ENCODE measurements at regions not wholly inside any gene's neighbourhood (a gene's known extent, or its start where the extent isn't known, plus 50 kb on each side); places are given as distances from the start of the nearest gene placed in this dataset.

DNA sequence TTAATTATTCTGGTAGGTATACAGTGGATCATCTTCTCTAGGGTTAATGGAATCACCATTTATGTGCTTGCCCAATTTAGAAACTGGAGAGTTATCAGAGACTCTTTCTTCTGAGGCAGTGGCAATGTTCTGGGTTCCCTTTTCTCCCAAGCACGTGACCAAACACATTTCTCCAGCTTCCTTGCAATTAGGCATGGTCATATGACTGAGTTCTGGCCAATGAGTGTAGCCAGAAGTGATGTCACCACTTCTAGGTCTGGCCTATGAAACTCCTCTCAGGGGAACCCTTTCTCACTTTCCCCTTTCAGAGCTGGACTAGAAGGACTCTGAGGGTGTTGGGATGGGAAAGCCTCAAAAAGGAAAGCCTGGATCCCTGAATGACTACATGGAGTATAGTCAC, 172.0 kb downstream of the NSG2 start (continued):
- TF ChIP-seq, protein P1, sequence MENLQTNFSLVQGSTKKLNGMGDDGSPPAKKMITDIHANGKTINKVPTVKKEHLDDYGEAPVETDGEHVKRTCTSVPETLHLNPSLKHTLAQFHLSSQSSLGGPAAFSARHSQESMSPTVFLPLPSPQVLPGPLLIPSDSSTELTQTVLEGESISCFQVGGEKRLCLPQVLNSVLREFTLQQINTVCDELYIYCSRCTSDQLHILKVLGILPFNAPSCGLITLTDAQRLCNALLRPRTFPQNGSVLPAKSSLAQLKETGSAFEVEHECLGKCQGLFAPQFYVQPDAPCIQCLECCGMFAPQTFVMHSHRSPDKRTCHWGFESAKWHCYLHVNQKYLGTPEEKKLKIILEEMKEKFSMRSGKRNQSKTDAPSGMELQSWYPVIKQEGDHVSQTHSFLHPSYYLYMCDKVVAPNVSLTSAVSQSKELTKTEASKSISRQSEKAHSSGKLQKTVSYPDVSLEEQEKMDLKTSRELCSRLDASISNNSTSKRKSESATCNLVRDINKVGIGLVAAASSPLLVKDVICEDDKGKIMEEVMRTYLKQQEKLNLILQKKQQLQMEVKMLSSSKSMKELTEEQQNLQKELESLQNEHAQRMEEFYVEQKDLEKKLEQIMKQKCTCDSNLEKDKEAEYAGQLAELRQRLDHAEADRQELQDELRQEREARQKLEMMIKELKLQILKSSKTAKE (IDR thresholded peaks at IDR 0.05; ENCODE audit: low read depth, poor library complexity, severe bottlenecking), result no peak
- TF ChIP-seq CREM (IDR thresholded peaks at IDR 0.05; ENCODE audit: low read depth) (no peak), ZSCAN29 (IDR thresholded peaks at IDR 0.05) (no peak)

DNA sequence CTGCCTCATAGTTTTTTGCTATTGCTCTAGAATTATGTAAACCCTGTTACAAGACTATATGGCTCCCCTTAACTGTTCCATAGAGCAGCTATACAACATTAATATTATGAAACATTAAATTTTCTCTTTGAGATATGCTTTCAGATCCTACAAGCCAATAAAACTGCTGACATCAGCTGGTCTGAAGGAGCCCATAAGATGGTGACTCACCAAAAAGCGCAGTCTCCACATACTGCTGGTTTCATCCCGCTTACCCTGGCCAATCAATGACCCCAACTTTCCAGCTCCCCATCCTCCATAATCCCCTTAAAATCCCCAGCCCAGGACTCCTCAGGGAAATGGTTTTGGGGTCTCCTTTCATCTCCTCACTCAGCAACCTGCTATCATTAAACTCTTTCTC, 172.7 kb downstream of the NSG2 start:
- DNase-seq (ENCODE audit: low read depth, low spot score) (no peak), FAIRE-seq (no peak), ATAC-seq (no peak)
- Histone ChIP-seq H3K27ac (ENCODE audit: control insufficient read depth, insufficient read depth) (no peak overlapping the region), H3K79me2 (ENCODE audit: control insufficient read depth, insufficient read depth, low read length) (no peaks in the 10 kb centered on the region), H3K4me2 (ENCODE audit: control insufficient read depth, insufficient read depth) (no peak overlapping the region), H3K9me3 (replicated peaks; ENCODE audit: control insufficient read depth, insufficient read depth, low read length) (no peaks in the 10 kb centered on the region; the same call in 2 of the 3 replicates), H3K27me3 (replicated peaks in 1 of 2; ENCODE audit: control insufficient read depth in 2 of 2, insufficient read depth in 2 of 2, low read length in 1 of 2) (peaks cover 0 to 3% of the 10 kb centered on the region in 2 experiments; a peak in 2 of 4 replicates), H3K36me3 (ENCODE audit: control insufficient read depth in 2 of 2, insufficient read depth in 2 of 2, low read length in 1 of 2) (no peaks in the 10 kb centered on the region), H4K20me1 (ENCODE audit: control insufficient read depth, insufficient read depth) (no peaks in the 10 kb centered on the region), H3K9ac (ENCODE audit: control insufficient read depth, insufficient read depth, low read length) (no peak overlapping the region), H3K4me1 (ENCODE audit: control insufficient read depth, insufficient read depth, low read length) (no peaks in the 10 kb centered on the region), H2AFZ (ENCODE audit: control insufficient read depth, low read depth, low read length) (no peak overlapping the region), H3K4me3 (no peak overlapping the region)
- 14% methylated on average over 2 of the region's 2 CpGs for WGBS (ENCODE audit: insufficient coverage, insufficient replicate concordance, low lambda C conversion rate, missing lambda C conversion rate)
- BruUV-seq (replicated peaks), result no TSS peak
- POLR2A ChIA-PET, result no interaction called here
- intact Hi-C loops (cut with micrococcal nuclease; ENCODE audit: unreplicated experiment), result no loop called here
- SMC1A ChIA-PET (ENCODE audit: uncharacterized antibody, unreplicated experiment), result interaction anchor here (1.3 kb wide), 1 partner anchor 94 kb away, joined by 3 read pairs; no protein-coding TSS in a partner anchor
- in situ Hi-C loops (cut with MboI), result no loop called here
- RAD21 ChIA-PET (ENCODE audit: unreplicated experiment), result no interaction called here
- CTCF ChIA-PET, result no interaction called here
- no peak for TF ChIP-seq NFXL1 (IDR thresholded peaks at IDR 0.05; ENCODE audit: borderline replicate concordance)
- TF ChIP-seq FOXM1 (IDR thresholded peaks at IDR 0.05; ENCODE audit: low read depth, low read length), result no peak
- TF ChIP-seq, protein P2, sequence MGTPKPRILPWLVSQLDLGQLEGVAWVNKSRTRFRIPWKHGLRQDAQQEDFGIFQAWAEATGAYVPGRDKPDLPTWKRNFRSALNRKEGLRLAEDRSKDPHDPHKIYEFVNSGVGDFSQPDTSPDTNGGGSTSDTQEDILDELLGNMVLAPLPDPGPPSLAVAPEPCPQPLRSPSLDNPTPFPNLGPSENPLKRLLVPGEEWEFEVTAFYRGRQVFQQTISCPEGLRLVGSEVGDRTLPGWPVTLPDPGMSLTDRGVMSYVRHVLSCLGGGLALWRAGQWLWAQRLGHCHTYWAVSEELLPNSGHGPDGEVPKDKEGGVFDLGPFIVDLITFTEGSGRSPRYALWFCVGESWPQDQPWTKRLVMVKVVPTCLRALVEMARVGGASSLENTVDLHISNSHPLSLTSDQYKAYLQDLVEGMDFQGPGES (IDR thresholded peaks at IDR 0.05), result no peak
- no peak for TF ChIP-seq NFYB (IDR thresholded peaks at IDR 0.05; ENCODE audit: insufficient read depth, low read depth, low read length)
- TF ChIP-seq STAT1 (conservative IDR thresholded peaks at IDR 0.05), result no peak
- no peak for TF ChIP-seq MYB (IDR thresholded peaks at IDR 0.05; ENCODE audit: borderline replicate concordance, low read depth, low read length)
- TF ChIP-seq, protein P3, sequence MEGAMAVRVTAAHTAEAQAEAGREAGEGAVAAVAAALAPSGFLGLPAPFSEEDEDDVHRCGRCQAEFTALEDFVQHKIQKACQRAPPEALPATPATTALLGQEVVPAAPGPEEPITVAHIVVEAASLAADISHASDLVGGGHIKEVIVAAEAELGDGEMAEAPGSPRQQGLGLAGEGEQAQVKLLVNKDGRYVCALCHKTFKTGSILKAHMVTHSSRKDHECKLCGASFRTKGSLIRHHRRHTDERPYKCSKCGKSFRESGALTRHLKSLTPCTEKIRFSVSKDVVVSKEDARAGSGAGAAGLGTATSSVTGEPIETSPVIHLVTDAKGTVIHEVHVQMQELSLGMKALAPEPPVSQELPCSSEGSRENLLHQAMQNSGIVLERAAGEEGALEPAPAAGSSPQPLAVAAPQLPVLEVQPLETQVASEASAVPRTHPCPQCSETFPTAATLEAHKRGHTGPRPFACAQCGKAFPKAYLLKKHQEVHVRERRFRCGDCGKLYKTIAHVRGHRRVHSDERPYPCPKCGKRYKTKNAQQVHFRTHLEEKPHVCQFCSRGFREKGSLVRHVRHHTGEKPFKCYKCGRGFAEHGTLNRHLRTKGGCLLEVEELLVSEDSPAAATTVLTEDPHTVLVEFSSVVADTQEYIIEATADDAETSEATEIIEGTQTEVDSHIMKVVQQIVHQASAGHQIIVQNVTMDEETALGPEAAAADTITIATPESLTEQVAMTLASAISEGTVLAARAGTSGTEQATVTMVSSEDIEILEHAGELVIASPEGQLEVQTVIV (IDR thresholded peaks at IDR 0.05; ENCODE audit: borderline replicate concordance, partially characterized antibody), result no peak
- TF ChIP-seq, protein P4, sequence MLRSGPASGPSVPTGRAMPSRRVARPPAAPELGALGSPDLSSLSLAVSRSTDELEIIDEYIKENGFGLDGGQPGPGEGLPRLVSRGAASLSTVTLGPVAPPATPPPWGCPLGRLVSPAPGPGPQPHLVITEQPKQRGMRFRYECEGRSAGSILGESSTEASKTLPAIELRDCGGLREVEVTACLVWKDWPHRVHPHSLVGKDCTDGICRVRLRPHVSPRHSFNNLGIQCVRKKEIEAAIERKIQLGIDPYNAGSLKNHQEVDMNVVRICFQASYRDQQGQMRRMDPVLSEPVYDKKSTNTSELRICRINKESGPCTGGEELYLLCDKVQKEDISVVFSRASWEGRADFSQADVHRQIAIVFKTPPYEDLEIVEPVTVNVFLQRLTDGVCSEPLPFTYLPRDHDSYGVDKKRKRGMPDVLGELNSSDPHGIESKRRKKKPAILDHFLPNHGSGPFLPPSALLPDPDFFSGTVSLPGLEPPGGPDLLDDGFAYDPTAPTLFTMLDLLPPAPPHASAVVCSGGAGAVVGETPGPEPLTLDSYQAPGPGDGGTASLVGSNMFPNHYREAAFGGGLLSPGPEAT (IDR thresholded peaks at IDR 0.05; ENCODE audit: low read depth), result no peak
- TF ChIP-seq, protein P5, sequence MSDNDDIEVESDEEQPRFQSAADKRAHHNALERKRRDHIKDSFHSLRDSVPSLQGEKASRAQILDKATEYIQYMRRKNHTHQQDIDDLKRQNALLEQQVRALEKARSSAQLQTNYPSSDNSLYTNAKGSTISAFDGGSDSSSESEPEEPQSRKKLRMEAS (IDR thresholded peaks at IDR 0.05; ENCODE audit: low read depth, low read length), result no peak
- no peak for TF ChIP-seq NFYA (IDR thresholded peaks at IDR 0.05; ENCODE audit: borderline replicate concordance, low read depth, low read length)
- no peak for TF ChIP-seq CBX5 (IDR thresholded peaks at IDR 0.05; ENCODE audit: low read depth)
- no peak for TF ChIP-seq IKZF2 (IDR thresholded peaks at IDR 0.05)
- TF ChIP-seq BCL11A (IDR thresholded peaks at IDR 0.05; ENCODE audit: low read depth, low read length), result no peak
- no peak for TF ChIP-seq TBL1XR1 (IDR thresholded peaks at IDR 0.05; ENCODE audit: low read depth, low read length)

Data from GM12878 (cell line).